OCI-LY1 (cell line): ENCODE measurements at regions not wholly inside any gene's neighbourhood (a gene's known extent, or its start where the extent isn't known, plus 50 kb on each side); places are given as distances from the start of the nearest gene placed in this dataset.
"Not testable (repeated sequence)": the region's sequence is repeated elsewhere in the genome, so short reads cannot be mapped to it uniquely, and the experiment has no call there.

ENCODE experiments used
- H2AFZ ChIP-seq: fragments of 200-600 bp; sonication (generic), shearing (Covaris generic); 2 replicates; pipeline ENCODE4 v1.6.0; 2014; ENCODE audit warnings: antibody characterized with exemption, mild to moderate bottlenecking, low read length
- H3F3A ChIP-seq: fragments of 200-600 bp; sonication (generic), shearing (Covaris generic); 2 replicates; pipeline ENCODE4 v1.6.0; 2014; ENCODE audit warnings: mild to moderate bottlenecking, antibody characterized with exemption, low read length, moderate library complexity; ENCODE audit not compliant: insufficient read depth
- H3K27ac ChIP-seq: fragments of 200-600 bp; sonication (generic); 2 replicates; pipeline ENCODE4 v1.5.1; 2014; ENCODE audit warnings: low read length, mixed run types, mild to moderate bottlenecking, low read depth; ENCODE audit not compliant: poor library complexity, severe bottlenecking
- H3K27me3 ChIP-seq: fragments of 200-600 bp; sonication (generic); 2 replicates; pipeline ENCODE4 v1.6.0; 2014; ENCODE audit warnings: antibody characterized with exemption, mild to moderate bottlenecking, low read length, moderate library complexity; ENCODE audit not compliant: insufficient read depth
- H3K36me3 ChIP-seq: fragments of 200-600 bp; sonication (generic); 2 replicates; pipeline ENCODE4 v1.6.1; 2014; ENCODE audit warnings: mild to moderate bottlenecking, antibody characterized with exemption, low read length, moderate library complexity, mixed read lengths; ENCODE audit not compliant: insufficient read depth
- H3K4me1 ChIP-seq: fragments of 200-600 bp; sonication (generic); 2 replicates; pipeline ENCODE4 v1.5.1; 2014; ENCODE audit warnings: mild to moderate bottlenecking, low read length, moderate library complexity; ENCODE audit not compliant: insufficient read depth, severe bottlenecking
- H3K4me2 ChIP-seq: fragments of 200-600 bp; sonication (generic), shearing (Covaris generic); 2 replicates; pipeline ENCODE4 v1.6.1; 2014; ENCODE audit warnings: low read length
- H3K4me3 ChIP-seq: fragments of 200-600 bp; sonication (generic); 2 replicates; pipeline ENCODE4 v1.5.1; 2014; ENCODE audit warnings: low read length, low read depth, mild to moderate bottlenecking, mixed read lengths; ENCODE audit not compliant: poor library complexity, severe bottlenecking
- H3K79me2 ChIP-seq: fragments of 200-600 bp; shearing (Covaris generic); 2 replicates; pipeline ENCODE4 v1.6.1; 2016; ENCODE audit warnings: mixed run types, low read length, mixed read lengths; ENCODE audit not compliant: insufficient read depth
- H3K9ac ChIP-seq: fragments of 200-600 bp; sonication (generic), shearing (Covaris generic); 2 replicates; pipeline ENCODE4 v1.6.1; 2014; ENCODE audit warnings: mild to moderate bottlenecking, low read length, mixed read lengths
- H3K9me2 ChIP-seq: fragments of 200-600 bp; sonication (generic), shearing (Covaris generic); 2 replicates; pipeline ENCODE4 v1.6.1; 2014; ENCODE audit warnings: low read depth, mild to moderate bottlenecking, low read length, mixed read lengths
- H3K9me3 ChIP-seq: fragments of 200-600 bp; shearing (Covaris generic); 2 replicates; pipeline ENCODE4 v1.6.1; 2014; ENCODE audit warnings: low read length, mixed read lengths
- H4K20me1 ChIP-seq: fragments of 200-600 bp; sonication (generic), shearing (Covaris generic); 2 replicates; pipeline ENCODE4 v1.6.0; 2016; ENCODE audit warnings: mild to moderate bottlenecking, low read length; ENCODE audit not compliant: insufficient read depth
- EZH2 ChIP-seq: fragments of 200-600 bp; sonication (generic), shearing (Covaris generic); IDR thresholded peaks from 2 replicates; pipeline ENCODE4 v1.8.0; 2017; ENCODE audit warnings: borderline replicate concordance, mixed run types, mild to moderate bottlenecking, antibody characterized with exemption, low read length, moderate library complexity, mixed read lengths
- TF ChIP-seq, protein P1 (sequence below): fragments of 200-600 bp; sonication (generic), shearing (Covaris generic); IDR thresholded peaks from 2 replicates; pipeline ENCODE4 v1.5.1; 2017; ENCODE audit warnings: mild to moderate bottlenecking, antibody characterized with exemption, low read length, moderate library complexity, mixed read lengths

- H3K4me3 ChIP-seq, H3K9ac ChIP-seq, H3K79me2 ChIP-seq, H3K36me3 ChIP-seq, H3K4me2 ChIP-seq, H3K9me3 ChIP-seq, H3K9me2 ChIP-seq, H3K27ac ChIP-seq, H2AFZ ChIP-seq, H3K4me1 ChIP-seq, H3F3A ChIP-seq, H4K20me1 ChIP-seq, H3K27me3 ChIP-seq: not testable (repeated sequence)
Observed at GRCh38 chr13:21263909-21264308, 87.5 kb downstream of the MRPL57 start.

DNA sequence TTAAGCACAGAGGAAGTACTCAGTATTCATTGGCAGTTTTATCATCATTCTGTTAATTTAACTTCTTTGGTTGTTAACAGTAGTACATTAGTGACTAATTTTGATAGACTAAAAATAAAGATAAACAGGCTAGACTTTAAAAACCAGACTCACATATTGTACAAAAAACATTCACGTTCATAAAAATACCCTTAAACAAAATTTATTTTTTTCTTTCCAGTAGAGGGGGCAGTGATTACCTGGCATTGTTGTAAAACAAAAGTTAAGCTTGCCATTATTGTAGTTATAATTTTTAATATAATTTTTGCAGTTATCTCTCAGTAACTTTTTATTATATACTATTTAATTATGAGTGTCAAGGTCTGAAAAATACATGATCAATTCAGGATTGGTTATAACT is 92.0 kb downstream of the MRPL57 start:
- H3K79me2 ChIP-seq, H3K36me3 ChIP-seq, H3K9me2 ChIP-seq, H2AFZ ChIP-seq, H3K4me1 ChIP-seq, H3K27me3 ChIP-seq, H3K9ac ChIP-seq, H3K4me3 ChIP-seq, H3F3A ChIP-seq, H3K4me2 ChIP-seq, H3K9me3 ChIP-seq, H4K20me1 ChIP-seq, H3K27ac ChIP-seq: not testable (repeated sequence)

DNA sequence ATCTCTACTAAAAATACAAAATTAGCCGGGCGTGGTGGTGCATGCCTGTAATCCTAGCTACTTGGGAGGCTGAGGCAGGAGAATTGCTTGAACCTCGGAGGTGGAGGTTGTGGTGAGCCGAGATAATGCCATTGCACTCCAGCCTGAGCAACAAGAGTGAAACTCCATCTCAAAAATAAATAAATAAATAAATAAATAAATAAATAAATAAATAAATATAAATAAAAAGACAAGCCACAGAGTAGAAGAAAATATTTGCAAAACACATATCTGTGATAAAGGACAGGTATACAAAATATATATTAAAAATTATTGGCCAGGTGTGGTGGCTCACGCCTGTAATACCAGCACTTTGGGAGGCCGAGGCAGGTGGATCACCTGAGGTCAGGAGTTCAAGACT is 96.0 kb downstream of the MRPL57 start:
- not testable (repeated sequence) for H4K20me1 ChIP-seq, H3K79me2 ChIP-seq, H3K4me1 ChIP-seq, H3K9me3 ChIP-seq, H3K9me2 ChIP-seq, H3K36me3 ChIP-seq, H3K27me3 ChIP-seq, H3K9ac ChIP-seq, H3K27ac ChIP-seq, H3K4me3 ChIP-seq, H3K4me2 ChIP-seq, H2AFZ ChIP-seq, H3F3A ChIP-seq

- H3K9ac ChIP-seq, H3K4me1 ChIP-seq, H3K4me3 ChIP-seq, H3K27ac ChIP-seq, H3K79me2 ChIP-seq, H3F3A ChIP-seq, H3K36me3 ChIP-seq, H3K27me3 ChIP-seq, H3K9me3 ChIP-seq, H4K20me1 ChIP-seq, H3K4me2 ChIP-seq, H3K9me2 ChIP-seq, H2AFZ ChIP-seq: not testable (repeated sequence)
Observed at GRCh38 chr13:21274457-21274856, 98.0 kb downstream of the MRPL57 start.

GRCh38 chr13:21282065-21282464 is 105.6 kb downstream of the MRPL57 start:
- H3K4me2 ChIP-seq, result no peak overlapping the region
- H3K36me3 ChIP-seq, result no peaks in the 10 kb centered on the region
- no peak overlapping the region for H3K27ac ChIP-seq
- TF ChIP-seq, protein P1, sequence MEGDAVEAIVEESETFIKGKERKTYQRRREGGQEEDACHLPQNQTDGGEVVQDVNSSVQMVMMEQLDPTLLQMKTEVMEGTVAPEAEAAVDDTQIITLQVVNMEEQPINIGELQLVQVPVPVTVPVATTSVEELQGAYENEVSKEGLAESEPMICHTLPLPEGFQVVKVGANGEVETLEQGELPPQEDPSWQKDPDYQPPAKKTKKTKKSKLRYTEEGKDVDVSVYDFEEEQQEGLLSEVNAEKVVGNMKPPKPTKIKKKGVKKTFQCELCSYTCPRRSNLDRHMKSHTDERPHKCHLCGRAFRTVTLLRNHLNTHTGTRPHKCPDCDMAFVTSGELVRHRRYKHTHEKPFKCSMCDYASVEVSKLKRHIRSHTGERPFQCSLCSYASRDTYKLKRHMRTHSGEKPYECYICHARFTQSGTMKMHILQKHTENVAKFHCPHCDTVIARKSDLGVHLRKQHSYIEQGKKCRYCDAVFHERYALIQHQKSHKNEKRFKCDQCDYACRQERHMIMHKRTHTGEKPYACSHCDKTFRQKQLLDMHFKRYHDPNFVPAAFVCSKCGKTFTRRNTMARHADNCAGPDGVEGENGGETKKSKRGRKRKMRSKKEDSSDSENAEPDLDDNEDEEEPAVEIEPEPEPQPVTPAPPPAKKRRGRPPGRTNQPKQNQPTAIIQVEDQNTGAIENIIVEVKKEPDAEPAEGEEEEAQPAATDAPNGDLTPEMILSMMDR, result no peak
- no peak for TF ChIP-seq EZH2
- H3F3A ChIP-seq, result no peaks in the 10 kb centered on the region
- no peak overlapping the region for H2AFZ ChIP-seq
- H3K4me1 ChIP-seq, result no peaks in the 10 kb centered on the region
- no peak overlapping the region for H3K4me3 ChIP-seq
- H3K27me3 ChIP-seq, result peaks cover 5% of the 10 kb centered on the region; the same call in 1 of the 2 replicates
- H3K9ac ChIP-seq, result no peak overlapping the region
- H4K20me1 ChIP-seq, result no peaks in the 10 kb centered on the region
- H3K9me2 ChIP-seq, result no peaks in the 10 kb centered on the region
- H3K9me3 ChIP-seq, result no peaks in the 10 kb centered on the region
- no peaks in the 10 kb centered on the region for H3K79me2 ChIP-seq
